ENCODE measurements at regions not wholly inside any gene's neighbourhood (a gene's known extent, or its start where the extent isn't known, plus 50 kb on each side); places are given as distances from the start of the nearest gene placed in this dataset.

DNA sequence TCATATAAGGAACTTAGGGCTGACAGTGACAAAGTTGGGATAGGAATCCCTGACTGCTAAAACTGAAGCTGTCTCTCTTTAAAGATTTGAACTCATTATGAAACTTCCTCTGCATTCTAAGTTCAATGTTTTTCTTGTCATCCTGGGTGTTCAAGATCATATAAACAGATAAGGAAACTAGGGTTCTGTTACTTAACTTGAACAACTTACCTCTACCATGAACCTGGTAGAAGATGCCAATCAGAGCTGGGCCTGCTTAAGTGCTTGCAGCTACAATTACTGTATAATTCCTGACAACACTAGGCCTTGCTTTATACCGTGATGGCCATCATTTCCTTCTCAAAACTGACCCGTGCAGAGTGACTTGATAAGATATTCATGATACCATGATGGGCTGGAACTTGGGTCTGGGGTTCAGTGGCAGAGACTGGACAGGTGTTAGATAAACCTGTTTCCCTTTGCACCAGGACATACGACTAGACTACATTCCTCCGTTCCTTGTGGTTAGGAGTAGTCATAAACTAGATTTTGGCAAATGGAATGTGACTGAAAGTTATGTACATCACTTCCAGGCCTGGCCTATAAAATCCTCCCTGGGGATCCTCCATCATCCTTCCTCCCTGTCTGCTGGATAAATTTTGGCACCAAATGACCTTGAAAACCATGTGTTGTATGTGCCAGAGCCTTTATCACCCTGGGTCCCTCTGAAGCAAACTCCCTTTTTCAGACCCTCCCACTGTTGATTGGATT, 172.2 kb upstream of the PRICKLE1 start:
- TF ChIP-seq, protein P1, sequence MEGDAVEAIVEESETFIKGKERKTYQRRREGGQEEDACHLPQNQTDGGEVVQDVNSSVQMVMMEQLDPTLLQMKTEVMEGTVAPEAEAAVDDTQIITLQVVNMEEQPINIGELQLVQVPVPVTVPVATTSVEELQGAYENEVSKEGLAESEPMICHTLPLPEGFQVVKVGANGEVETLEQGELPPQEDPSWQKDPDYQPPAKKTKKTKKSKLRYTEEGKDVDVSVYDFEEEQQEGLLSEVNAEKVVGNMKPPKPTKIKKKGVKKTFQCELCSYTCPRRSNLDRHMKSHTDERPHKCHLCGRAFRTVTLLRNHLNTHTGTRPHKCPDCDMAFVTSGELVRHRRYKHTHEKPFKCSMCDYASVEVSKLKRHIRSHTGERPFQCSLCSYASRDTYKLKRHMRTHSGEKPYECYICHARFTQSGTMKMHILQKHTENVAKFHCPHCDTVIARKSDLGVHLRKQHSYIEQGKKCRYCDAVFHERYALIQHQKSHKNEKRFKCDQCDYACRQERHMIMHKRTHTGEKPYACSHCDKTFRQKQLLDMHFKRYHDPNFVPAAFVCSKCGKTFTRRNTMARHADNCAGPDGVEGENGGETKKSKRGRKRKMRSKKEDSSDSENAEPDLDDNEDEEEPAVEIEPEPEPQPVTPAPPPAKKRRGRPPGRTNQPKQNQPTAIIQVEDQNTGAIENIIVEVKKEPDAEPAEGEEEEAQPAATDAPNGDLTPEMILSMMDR (IDR thresholded peaks at IDR 0.05): no peak
- TF ChIP-seq EP300 (IDR thresholded peaks at IDR 0.05): no peak

All from tibial nerve (tissue), 4 donors.